Activated CD4-positive, alpha-beta memory T cell treated with anti-CD3 and anti-CD28 coated beads for 36 hours (primary cell): ENCODE measurements at regions not wholly inside any gene's neighbourhood (a gene's known extent, or its start where the extent isn't known, plus 50 kb on each side); places are given as distances from the start of the nearest gene placed in this dataset.
"Not testable (repeated sequence)": the region's sequence is repeated elsewhere in the genome, so short reads cannot be mapped to it uniquely, and the experiment has no call there.

ENCODE experiments used
- CTCF ChIA-PET: fragments of 350-600 bp; sonication (Branson Sonifier 250); formaldehyde crosslinking; loops from one replicate; lab custom pipeline; 2021; ENCODE audit warnings: antibody characterized with exemption, inconsistent platforms; lab: Charles Lee
- POLR2A ChIA-PET: fragments of 350-600 bp; sonication (Branson Sonifier 250); formaldehyde crosslinking; loops from one replicate; lab custom pipeline; 2021; ENCODE audit warnings: antibody characterized with exemption; lab: Charles Lee
- DNase-seq: peaks from one replicate; pipeline ENCODE4 v3.0.0-alpha.2; 2020
- H3K27ac Mint-ChIP-seq: one replicate; pipeline ENCODE4 v1.8.0; 2021; ENCODE audit warnings: mixed read lengths
- H3K27me3 Mint-ChIP-seq: one replicate; pipeline ENCODE4 v1.8.0; 2021; ENCODE audit warnings: mixed read lengths
- H3K36me3 Mint-ChIP-seq: one replicate; pipeline ENCODE4 v1.8.0; 2021; ENCODE audit warnings: mixed read lengths
- H3K4me1 Mint-ChIP-seq: one replicate; pipeline ENCODE4 v1.8.0; 2021; ENCODE audit warnings: low read depth, mixed read lengths
- H3K4me3 Mint-ChIP-seq: one replicate; pipeline ENCODE4 v1.8.0; 2021; ENCODE audit warnings: mild to moderate bottlenecking, mixed read lengths
- H3K9me3 Mint-ChIP-seq: one replicate; pipeline ENCODE4 v1.8.0; 2021; ENCODE audit warnings: mixed read lengths
- intact Hi-C: fragments of 100-400 bp; cut with micrococcal nuclease; formaldehyde crosslinking; loops from one replicate; pipeline ENCODE4 v1.15.1; 2023

- Mint-ChIP-seq H3K4me3 (no peak overlapping the region), H3K27ac (no peak overlapping the region), H3K36me3 (no peaks in the 10 kb centered on the region), H3K27me3 (no peaks in the 10 kb centered on the region), H3K4me1 (no peaks in the 10 kb centered on the region), H3K9me3 (peaks cover 14% of the 10 kb centered on the region)
- intact Hi-C loops, result no loop called here
- DNase-seq, result no peak
- POLR2A ChIA-PET, result no interaction called here
- CTCF ChIA-PET, result no interaction called here
These were observed 147.6 kb downstream of the ADCYAP1 start for GRCh38 chr18:1052301-1052700.

- Mint-ChIP-seq H3K4me3 (no peak overlapping the region), H3K27me3 (no peaks in the 10 kb centered on the region), H3K27ac (no peak overlapping the region), H3K9me3 (peaks cover 17% of the 10 kb centered on the region), H3K36me3 (no peaks in the 10 kb centered on the region), H3K4me1 (no peaks in the 10 kb centered on the region)
- DNase-seq, result no peak
- intact Hi-C loops, result no loop called here
- ChIA-PET POLR2A (no interaction called here), CTCF (no interaction called here)
These were observed 149.0 kb downstream of the ADCYAP1 start for GRCh38 chr18:1053331-1054315.

DNA sequence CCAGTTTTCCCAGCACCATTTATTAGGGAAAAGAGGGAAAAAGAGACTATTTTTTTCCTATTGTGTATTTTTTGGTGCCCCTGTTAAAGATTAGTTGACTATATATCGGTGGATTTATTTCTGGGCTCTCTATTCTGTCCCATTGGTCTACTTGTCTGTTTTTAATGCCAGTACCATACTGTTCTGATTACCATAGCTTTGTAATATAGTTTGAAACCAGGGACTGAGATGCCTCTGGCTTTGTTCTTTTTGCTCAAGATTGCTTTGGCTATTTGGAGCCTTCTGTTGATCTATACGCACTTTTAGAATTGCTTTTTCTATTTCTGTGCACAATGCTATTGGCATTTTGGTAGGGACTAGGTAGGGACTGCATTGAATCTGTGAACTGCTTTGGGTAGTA lies 151.7 kb downstream of the ADCYAP1 start:
- CTCF ChIA-PET, result no interaction called here
- Mint-ChIP-seq H3K4me3 (no peak overlapping the region), H3K9me3 (peaks cover 18% of the 10 kb centered on the region), H3K4me1 (no peaks in the 10 kb centered on the region), H3K36me3 (no peaks in the 10 kb centered on the region), H3K27me3 (no peaks in the 10 kb centered on the region), H3K27ac (no peak overlapping the region)
- intact Hi-C loops, result no loop called here
- POLR2A ChIA-PET, result no interaction called here
- no peak for DNase-seq

GRCh38 chr18:1057367-1057766 lies 152.7 kb downstream of the ADCYAP1 start:
- Mint-ChIP-seq H3K9me3 (peaks cover 18% of the 10 kb centered on the region), H3K27me3 (no peaks in the 10 kb centered on the region), H3K4me3 (no peak overlapping the region), H3K4me1 (no peaks in the 10 kb centered on the region), H3K27ac (no peak overlapping the region), H3K36me3 (no peaks in the 10 kb centered on the region)
- intact Hi-C loops, result no loop called here
- ChIA-PET POLR2A (no interaction called here), CTCF (interaction anchor here (0.5 kb wide), 1 partner anchor 314 kb away, joined by 5 read pairs; no protein-coding TSS in a partner anchor)
- no peak for DNase-seq

DNA sequence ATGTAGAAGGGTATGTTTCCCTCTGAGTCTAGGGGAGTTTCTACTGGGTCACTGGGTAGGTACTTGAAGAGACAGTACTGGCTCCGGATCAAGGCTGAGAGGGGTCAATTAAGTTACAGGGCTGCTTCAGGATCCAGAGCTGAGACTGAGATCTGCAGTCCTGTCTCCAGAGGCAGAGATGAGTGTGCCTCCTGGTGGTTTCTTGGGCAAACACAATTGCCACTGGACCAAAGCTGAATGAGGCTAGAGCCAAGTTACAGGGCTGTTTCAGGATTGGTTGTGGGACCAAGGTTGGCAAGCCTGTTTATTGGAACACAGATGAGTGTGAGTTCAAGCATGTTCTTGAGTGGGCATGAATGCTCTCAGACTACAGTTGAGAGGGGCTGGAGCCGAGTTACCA lies 157.9 kb downstream of the ADCYAP1 start:
- Mint-ChIP-seq H3K9me3 (peaks cover 6% of the 10 kb centered on the region), H3K4me3 (no peak overlapping the region), H3K27me3 (no peaks in the 10 kb centered on the region), H3K27ac (no peak overlapping the region), H3K4me1 (no peaks in the 10 kb centered on the region), H3K36me3 (no peaks in the 10 kb centered on the region)
- no peak for DNase-seq
- ChIA-PET POLR2A (no interaction called here), CTCF (no interaction called here)
- intact Hi-C loops, result no loop called here

DNA sequence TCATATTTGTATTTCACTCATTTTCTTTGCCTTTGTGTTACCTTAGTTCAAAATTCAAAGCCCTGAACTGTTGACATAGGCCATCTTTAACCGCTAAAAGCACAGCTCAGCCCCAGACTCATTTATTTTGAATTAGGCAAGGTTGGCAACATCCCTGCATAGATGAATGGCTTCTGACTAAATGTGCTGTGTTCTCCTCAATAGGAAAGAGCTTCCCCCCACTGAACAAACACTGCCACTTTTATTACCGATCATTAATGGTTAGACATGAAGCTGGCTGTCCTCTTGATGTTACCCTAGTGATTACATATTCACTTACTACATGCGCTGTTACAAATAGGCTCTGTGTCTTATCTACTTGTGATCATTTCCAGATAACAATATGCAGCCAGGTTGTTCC lies 170.7 kb downstream of the ADCYAP1 start:
- intact Hi-C loops, result no loop called here
- Mint-ChIP-seq H3K36me3 (no peaks in the 10 kb centered on the region), H3K27me3 (no peaks in the 10 kb centered on the region), H3K4me3 (no peak overlapping the region), H3K27ac (no peak overlapping the region), H3K9me3 (no peaks in the 10 kb centered on the region), H3K4me1 (no peaks in the 10 kb centered on the region)
- ChIA-PET CTCF (interaction anchor here (1.3 kb wide), 1 partner anchor 16 kb away, joined by 3 read pairs; no protein-coding TSS in a partner anchor), POLR2A (no interaction called here)
- DNase-seq, result no peak

- Mint-ChIP-seq H3K9me3 (no peaks in the 10 kb centered on the region), H3K36me3 (no peaks in the 10 kb centered on the region), H3K27me3 (no peaks in the 10 kb centered on the region), H3K4me3 (no peak overlapping the region), H3K4me1 (no peaks in the 10 kb centered on the region), H3K27ac (no peak overlapping the region)
- CTCF ChIA-PET, result interaction anchor here (1.3 kb wide), 1 partner anchor 16 kb away, joined by 3 read pairs; no protein-coding TSS in a partner anchor
- DNase-seq, result no peak
- intact Hi-C loops, result no loop called here
- POLR2A ChIA-PET, result no interaction called here
These were observed 171.2 kb downstream of the ADCYAP1 start for GRCh38 chr18:1075876-1076275.

DNA sequence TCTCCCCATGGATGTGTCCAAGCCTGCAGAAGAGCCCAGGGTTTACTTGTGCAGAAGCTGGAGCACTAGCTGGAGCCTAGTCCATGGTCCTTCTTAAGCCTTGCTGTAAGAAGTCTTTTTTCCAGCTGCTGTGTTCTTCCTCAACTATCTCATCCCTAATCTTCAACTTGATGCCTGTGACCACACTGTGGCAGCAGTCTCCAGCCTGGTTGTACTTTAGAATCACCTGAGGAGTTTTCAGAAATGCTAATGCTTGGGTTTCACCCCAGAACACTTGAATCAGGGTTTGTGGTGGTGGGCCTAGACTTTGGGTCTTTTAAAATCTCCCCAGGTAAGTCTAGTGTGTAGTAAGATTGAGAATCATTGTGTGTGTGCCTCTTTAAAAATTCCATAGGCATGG lies 173.6 kb downstream of the ADCYAP1 start:
- no peaks in the 10 kb centered on the region for H3K9me3 Mint-ChIP-seq
- H3K27ac Mint-ChIP-seq, result no peak overlapping the region
- DNase-seq, result no peak
- intact Hi-C loops, result no loop called here
- ChIA-PET CTCF (no interaction called here), POLR2A (no interaction called here)
- H3K27me3 Mint-ChIP-seq, result no peaks in the 10 kb centered on the region
- no peak overlapping the region for H3K4me3 Mint-ChIP-seq
- no peaks in the 10 kb centered on the region for H3K4me1 Mint-ChIP-seq
- no peaks in the 10 kb centered on the region for H3K36me3 Mint-ChIP-seq

GRCh38 chr18:1083675-1084074 lies 179.0 kb downstream of the ADCYAP1 start:
- H3K27me3 Mint-ChIP-seq, H3K4me3 Mint-ChIP-seq, H3K27ac Mint-ChIP-seq, POLR2A ChIA-PET, H3K4me1 Mint-ChIP-seq, intact Hi-C loops, CTCF ChIA-PET, DNase-seq, H3K36me3 Mint-ChIP-seq: not testable (repeated sequence)
- H3K9me3 Mint-ChIP-seq, result peaks cover 13% of the 10 kb centered on the region

GRCh38 chr18:1090758-1091157 lies 186.1 kb downstream of the ADCYAP1 start:
- H3K4me1 Mint-ChIP-seq, result no peaks in the 10 kb centered on the region
- H3K36me3 Mint-ChIP-seq, result no peaks in the 10 kb centered on the region
- CTCF ChIA-PET, result interaction anchor here (1.4 kb wide), 1 partner anchor 16 kb away, joined by 3 read pairs; no protein-coding TSS in a partner anchor

GRCh38 chr18:1092228-1092627 lies 187.6 kb downstream of the ADCYAP1 start:
- Mint-ChIP-seq H3K9me3 (peaks cover 18% of the 10 kb centered on the region), H3K27me3 (no peaks in the 10 kb centered on the region), H3K4me1 (no peaks in the 10 kb centered on the region), H3K36me3 (no peaks in the 10 kb centered on the region), H3K27ac (no peak overlapping the region), H3K4me3 (no peak overlapping the region)
- ChIA-PET POLR2A (no interaction called here), CTCF (interaction anchor here (1.4 kb wide), 1 partner anchor 17 kb away, joined by 3 read pairs; no protein-coding TSS in a partner anchor)
- intact Hi-C loops, result no loop called here
- DNase-seq, result no peak

More at GRCh38 chr18:1090758-1091157, 186.1 kb downstream of the ADCYAP1 start:
- intact Hi-C loops, result no loop called here
- POLR2A ChIA-PET, result no interaction called here
- Mint-ChIP-seq H3K4me3 (no peak overlapping the region), H3K9me3 (peaks cover 19% of the 10 kb centered on the region), H3K27ac (no peak overlapping the region), H3K27me3 (no peaks in the 10 kb centered on the region)
- DNase-seq, result no peak

DNA sequence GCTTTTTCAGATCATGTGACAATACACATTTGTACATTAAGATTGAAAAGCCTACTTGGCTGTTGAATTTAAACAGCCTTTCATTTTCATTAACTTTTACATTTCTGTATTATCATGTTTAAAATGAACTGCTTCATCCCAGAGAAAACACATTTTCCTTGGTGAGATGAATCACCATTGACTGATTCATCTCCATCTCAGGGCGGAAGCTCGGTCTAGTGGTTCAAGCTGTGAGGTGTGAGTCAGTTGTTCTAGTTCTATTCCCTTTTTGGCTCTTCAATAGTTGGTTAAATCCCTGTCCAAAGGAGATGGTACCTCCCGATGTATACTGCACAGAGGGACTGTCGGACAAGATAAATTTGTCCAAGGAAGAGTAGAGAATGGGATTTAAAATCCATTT lies 189.7 kb downstream of the ADCYAP1 start:
- H3K9me3 Mint-ChIP-seq, result peaks cover 11% of the 10 kb centered on the region
- no peaks in the 10 kb centered on the region for H3K4me1 Mint-ChIP-seq
- DNase-seq, result no peak
- H3K4me3 Mint-ChIP-seq, result no peak overlapping the region
- H3K27me3 Mint-ChIP-seq, result no peaks in the 10 kb centered on the region
- H3K27ac Mint-ChIP-seq, result no peak overlapping the region
- ChIA-PET POLR2A (no interaction called here), CTCF (no interaction called here)
- intact Hi-C loops, result no loop called here
- no peaks in the 10 kb centered on the region for H3K36me3 Mint-ChIP-seq
